ENCODE measurements at regions not wholly inside any gene's neighbourhood (a gene's known extent, or its start where the extent isn't known, plus 50 kb on each side); places are given as distances from the start of the nearest gene placed in this dataset.

- TF ChIP-seq POLR2AphosphoS5 (IDR thresholded peaks at IDR 0.05; ENCODE audit: low read depth, low read length), result no peak
- no peak for TF ChIP-seq TAF1 (IDR thresholded peaks at IDR 0.05; ENCODE audit: borderline replicate concordance, insufficient read depth, low read length)
- no peak for TF ChIP-seq REST (IDR thresholded peaks at IDR 0.05; ENCODE audit: insufficient read depth in 1 of 2, low read depth in 2 of 2, low read length in 2 of 2)
- TF ChIP-seq SIN3A (IDR thresholded peaks at IDR 0.05; ENCODE audit: borderline replicate concordance, insufficient read depth, low read length), result no peak
- TF ChIP-seq FOXP2 (optimal IDR thresholded peaks at IDR 0.05; ENCODE audit: borderline replicate concordance, extremely low read depth, extremely low read length, insufficient read depth), result no peak
Observed at GRCh38 chr7:68929781-68930261, 668.5 kb upstream of the AUTS2 start.

All from PFSK-1 (cell line).